ENCODE measurements at regions not wholly inside any gene's neighbourhood (a gene's known extent, or its start where the extent isn't known, plus 50 kb on each side); places are given as distances from the start of the nearest gene placed in this dataset.
"Not testable (repeated sequence)": the region's sequence is repeated elsewhere in the genome, so short reads cannot be mapped to it uniquely, and the experiment has no call there.

GRCh38 chr2:38243186-38243880 lies 133.7 kb downstream of the ATL2 start:
- no peak for FAIRE-seq
- TF ChIP-seq POLR2A (IDR thresholded peaks at IDR 0.05; ENCODE audit: low read depth, low read length), result no peak
- DNase-seq (ENCODE audit: insufficient read length, low spot score), result no peak

GRCh38 chr2:38239452-38239851 lies 137.6 kb downstream of the ATL2 start:
- FAIRE-seq (no peak), DNase-seq (ENCODE audit: insufficient read length, low spot score) (no peak)
- no peak for TF ChIP-seq POLR2A (IDR thresholded peaks at IDR 0.05; ENCODE audit: low read depth, low read length)

GRCh38 chr2:38238705-38239104 lies 138.4 kb downstream of the ATL2 start:
- DNase-seq (ENCODE audit: insufficient read length, low spot score); FAIRE-seq: not testable (repeated sequence)

- DNase-seq (ENCODE audit: insufficient read length, low spot score), result no peak
- TF ChIP-seq POLR2A (IDR thresholded peaks at IDR 0.05; ENCODE audit: low read depth, low read length), result no peak
- FAIRE-seq, result no peak
Observed at GRCh38 chr2:38237311-38237710, 139.8 kb downstream of the ATL2 start.

GRCh38 chr2:38233231-38233983 lies 143.7 kb downstream of the ATL2 start:
- DNase-seq (ENCODE audit: insufficient read length, low spot score) (peak; percentile 26), FAIRE-seq (peak; percentile 96)
- no peak for TF ChIP-seq POLR2A (IDR thresholded peaks at IDR 0.05; ENCODE audit: low read depth, low read length)

- DNase-seq (ENCODE audit: insufficient read length, low spot score) (no peak), FAIRE-seq (peak; percentile 27)
- TF ChIP-seq POLR2A (IDR thresholded peaks at IDR 0.05; ENCODE audit: low read depth, low read length), result no peak
Observed at GRCh38 chr2:38232454-38232853, 144.6 kb downstream of the ATL2 start.

- no peak for DNase-seq (ENCODE audit: insufficient read length, low spot score)
- no peak for FAIRE-seq
- TF ChIP-seq POLR2A (IDR thresholded peaks at IDR 0.05; ENCODE audit: low read depth, low read length), result no peak
Observed at GRCh38 chr2:38230756-38231155, 146.3 kb downstream of the ATL2 start.

- DNase-seq (ENCODE audit: insufficient read length, low spot score) (no peak), FAIRE-seq (no peak)
- no peak for TF ChIP-seq POLR2A (IDR thresholded peaks at IDR 0.05; ENCODE audit: low read depth, low read length)
Observed at GRCh38 chr2:38228753-38229152, 148.3 kb downstream of the ATL2 start.

- no peak for DNase-seq (ENCODE audit: insufficient read length, low spot score)
- FAIRE-seq, result no peak
- no peak for TF ChIP-seq POLR2A (IDR thresholded peaks at IDR 0.05; ENCODE audit: low read depth, low read length)
Observed at GRCh38 chr2:38224821-38225437, 149.0 kb upstream of the CYP1B1 start.

- DNase-seq (ENCODE audit: insufficient read length, low spot score), result no peak
- FAIRE-seq, result no peak
- no peak for TF ChIP-seq POLR2A (IDR thresholded peaks at IDR 0.05; ENCODE audit: low read depth, low read length)
Observed at GRCh38 chr2:38224181-38224580, 148.2 kb upstream of the CYP1B1 start.

GRCh38 chr2:38223256-38223655 lies 147.3 kb upstream of the CYP1B1 start:
- FAIRE-seq, result no peak
- no peak for TF ChIP-seq POLR2A (IDR thresholded peaks at IDR 0.05; ENCODE audit: low read depth, low read length)

GRCh38 chr2:38220164-38220563 lies 144.2 kb upstream of the CYP1B1 start:
- FAIRE-seq, result no peak
- DNase-seq (ENCODE audit: insufficient read length, low spot score), result no peak
- TF ChIP-seq POLR2A (IDR thresholded peaks at IDR 0.05; ENCODE audit: low read depth, low read length), result no peak

More at GRCh38 chr2:38223256-38223655, 147.3 kb upstream of the CYP1B1 start:
- DNase-seq (ENCODE audit: insufficient read length, low spot score), result no peak

- FAIRE-seq (no peak), DNase-seq (ENCODE audit: insufficient read length, low spot score) (no peak)
- no peak for TF ChIP-seq POLR2A (IDR thresholded peaks at IDR 0.05; ENCODE audit: low read depth, low read length)
Observed at GRCh38 chr2:38218995-38219394, 143.0 kb upstream of the CYP1B1 start.

- TF ChIP-seq POLR2A (IDR thresholded peaks at IDR 0.05; ENCODE audit: low read depth, low read length), result no peak
- FAIRE-seq, result no peak
- no peak for DNase-seq (ENCODE audit: insufficient read length, low spot score)
Observed at GRCh38 chr2:38218591-38218991, 142.6 kb upstream of the CYP1B1 start.
